HG03354 (cell line): ENCODE measurements at regions not wholly inside any gene's neighbourhood (a gene's known extent, or its start where the extent isn't known, plus 50 kb on each side); places are given as distances from the start of the nearest gene placed in this dataset.

Experiments
- ATAC-seq: cut with Tn5 transposase; IDR thresholded peaks from one replicate; pipeline ENCODE4 v1.9.1; 2021; ENCODE audit warnings: mild to moderate bottlenecking; ENCODE audit not compliant: unreplicated experiment, poor library complexity, severe bottlenecking

GRCh38 chr7:136585954-136586670 lies 282.3 kb upstream of the CHRM2 start:
- ATAC-seq: no peak

GRCh38 chr7:136566491-136566890 lies 302.0 kb upstream of the CHRM2 start:
- no peak for ATAC-seq

GRCh38 chr7:136555933-136556332 lies 312.5 kb upstream of the CHRM2 start:
- no peak for ATAC-seq

GRCh38 chr7:136551618-136552017 lies 316.8 kb upstream of the CHRM2 start:
- ATAC-seq: no peak

DNA sequence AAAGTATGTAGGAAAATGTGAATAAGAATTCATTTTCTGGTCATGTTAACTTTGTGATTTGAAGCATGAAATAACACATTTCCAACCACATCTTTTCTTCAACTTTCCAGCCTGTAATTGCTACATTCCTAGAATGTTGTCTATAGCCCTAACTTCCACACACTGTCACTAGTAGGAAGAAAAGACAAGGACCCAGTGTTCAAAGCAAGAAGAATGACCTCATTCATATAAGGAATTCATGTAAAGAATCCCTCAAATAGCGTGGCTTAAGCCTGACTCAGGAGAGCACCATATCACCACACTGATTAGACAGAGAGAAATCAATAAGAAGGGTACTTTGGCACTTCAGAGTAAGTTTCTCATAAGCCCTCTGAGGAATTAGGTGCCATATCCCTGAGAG lies 318.7 kb upstream of the CHRM2 start:
- no peak for ATAC-seq

- ATAC-seq: no peak
Observed at GRCh38 chr7:136533732-136534131, 334.7 kb upstream of the CHRM2 start.

GRCh38 chr7:136530831-136531230 lies 337.6 kb upstream of the CHRM2 start:
- ATAC-seq: no peak

DNA sequence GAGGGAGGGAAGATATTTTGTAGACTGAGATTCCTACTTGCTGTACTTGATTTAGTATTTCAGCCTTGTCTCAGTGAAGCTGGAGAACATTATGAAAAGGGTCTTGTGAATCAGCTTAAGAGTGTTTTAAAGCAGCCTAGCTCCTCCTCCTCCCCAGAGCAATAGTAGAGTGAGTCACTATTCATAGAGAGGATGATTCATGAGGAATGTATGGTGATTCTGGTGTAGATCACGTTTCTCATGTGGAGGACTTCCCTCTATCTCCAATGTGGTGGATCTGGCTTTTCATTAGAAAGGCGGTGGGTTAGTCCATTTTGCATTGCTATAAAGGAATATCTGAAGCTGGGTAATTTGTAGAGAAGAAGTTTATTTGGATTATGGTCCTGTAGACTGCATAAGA lies 340.1 kb upstream of the CHRM2 start:
- no peak for ATAC-seq

GRCh38 chr7:136527554-136527953 lies 340.9 kb upstream of the CHRM2 start:
- no peak for ATAC-seq

- no peak for ATAC-seq
Observed at GRCh38 chr7:136526408-136527105, 341.9 kb upstream of the CHRM2 start.

GRCh38 chr7:136523571-136523970 lies 344.9 kb upstream of the CHRM2 start:
- ATAC-seq: no peak

DNA sequence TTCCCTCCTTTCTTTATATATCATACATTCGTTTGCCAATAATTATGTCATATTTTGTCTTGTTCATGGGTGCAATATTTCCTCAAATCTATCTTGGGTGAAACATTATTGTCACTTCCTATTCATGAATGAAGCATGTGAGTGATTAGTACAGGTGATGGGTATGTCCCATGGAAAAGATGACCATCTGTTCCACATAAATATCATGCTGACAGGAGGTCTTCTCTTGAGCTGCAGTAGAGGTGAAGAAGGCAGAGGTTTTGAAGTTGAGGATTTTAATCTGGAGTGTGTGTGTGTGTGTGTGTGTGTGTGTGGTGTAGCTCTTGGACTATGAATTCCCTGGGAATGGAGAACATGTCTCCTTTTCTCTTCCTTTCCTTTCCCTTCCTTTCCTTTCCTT lies 350.5 kb upstream of the CHRM2 start:
- no peak for ATAC-seq

- no peak for ATAC-seq
Observed at GRCh38 chr7:136514776-136515175, 353.7 kb upstream of the CHRM2 start.

DNA sequence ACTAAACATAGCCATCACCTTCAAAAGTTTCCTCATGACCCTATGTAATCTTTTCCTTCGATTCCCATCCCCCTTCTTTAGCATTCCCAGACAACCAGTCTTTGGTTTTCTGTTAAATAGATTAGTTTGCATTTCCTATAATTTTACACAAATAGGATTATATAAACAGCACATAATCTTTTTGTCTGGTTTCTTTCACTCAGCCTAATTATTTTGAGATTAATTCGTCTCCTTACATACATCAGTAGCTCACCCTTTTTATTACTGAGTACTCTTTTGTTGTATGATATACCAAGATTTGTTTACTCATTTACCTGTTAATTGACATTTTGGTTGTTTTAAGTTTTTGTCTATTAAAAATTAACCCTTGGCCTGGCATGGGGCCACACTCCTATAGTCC lies 354.7 kb upstream of the CHRM2 start:
- no peak for ATAC-seq

GRCh38 chr7:136509466-136509865 lies 359.0 kb upstream of the CHRM2 start:
- no peak for ATAC-seq

DNA sequence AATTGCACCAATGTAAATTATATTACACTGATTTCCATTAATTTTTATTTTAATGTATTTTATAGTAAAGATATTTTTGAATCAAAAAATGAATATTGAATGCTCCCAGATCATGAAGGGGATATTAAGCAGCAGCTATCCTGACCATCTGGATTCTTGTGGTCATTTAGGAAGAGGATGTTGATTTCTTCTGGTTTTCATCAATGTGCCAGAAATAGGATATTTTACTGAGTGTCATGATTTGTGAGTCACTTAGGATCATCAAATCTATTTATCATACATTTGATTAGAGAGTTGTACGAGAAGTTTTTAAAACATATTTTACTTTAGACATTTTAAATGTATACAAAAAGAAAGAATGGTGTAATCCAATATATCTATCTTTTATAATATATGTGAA lies 366.3 kb upstream of the CHRM2 start:
- ATAC-seq: no peak

DNA sequence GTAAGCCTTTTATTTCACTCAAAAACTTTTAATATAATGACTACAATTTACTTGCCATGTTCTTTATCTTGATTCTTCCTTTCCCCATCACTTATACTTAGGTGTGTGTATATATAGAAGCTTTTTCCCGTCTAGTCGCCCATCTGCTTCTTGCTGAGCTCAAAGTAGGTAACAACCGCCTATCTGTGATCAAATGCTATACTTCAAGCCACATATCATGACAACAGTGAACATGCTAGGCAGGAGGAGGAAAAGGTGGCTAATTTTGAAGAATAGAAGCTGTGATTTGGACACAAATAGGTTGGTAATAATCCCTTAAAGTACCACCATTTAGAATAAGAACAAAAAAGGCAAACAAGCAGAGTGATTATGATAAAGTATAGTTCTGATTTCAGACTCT lies 367.3 kb upstream of the CHRM2 start:
- ATAC-seq: no peak

GRCh38 chr7:136496551-136496950 lies 371.9 kb upstream of the CHRM2 start:
- no peak for ATAC-seq

GRCh38 chr7:136495081-136495480 lies 373.4 kb upstream of the CHRM2 start:
- ATAC-seq: no peak

DNA sequence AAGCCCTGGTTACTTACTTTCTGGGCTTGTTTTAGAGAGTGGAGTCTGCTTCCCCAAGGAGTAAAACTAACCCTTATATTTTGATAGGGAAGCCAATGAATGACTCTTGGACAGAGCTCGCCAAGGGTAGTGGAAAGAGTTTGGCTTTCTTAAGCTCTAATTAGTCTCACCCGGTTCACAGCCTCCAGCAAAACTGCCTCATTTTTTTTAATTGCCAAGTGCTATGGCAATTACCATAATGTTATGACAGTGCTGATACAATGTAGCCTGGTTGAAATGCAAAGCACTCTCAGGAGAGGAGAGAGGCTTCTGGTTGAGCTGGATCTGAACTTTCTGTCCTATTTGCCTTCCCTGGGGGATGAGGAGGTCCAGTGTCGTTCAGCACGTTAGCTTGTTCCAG lies 376.1 kb upstream of the CHRM2 start:
- ATAC-seq: no peak

- ATAC-seq: no peak
Observed at GRCh38 chr7:136489808-136490207, 378.6 kb upstream of the CHRM2 start.

DNA sequence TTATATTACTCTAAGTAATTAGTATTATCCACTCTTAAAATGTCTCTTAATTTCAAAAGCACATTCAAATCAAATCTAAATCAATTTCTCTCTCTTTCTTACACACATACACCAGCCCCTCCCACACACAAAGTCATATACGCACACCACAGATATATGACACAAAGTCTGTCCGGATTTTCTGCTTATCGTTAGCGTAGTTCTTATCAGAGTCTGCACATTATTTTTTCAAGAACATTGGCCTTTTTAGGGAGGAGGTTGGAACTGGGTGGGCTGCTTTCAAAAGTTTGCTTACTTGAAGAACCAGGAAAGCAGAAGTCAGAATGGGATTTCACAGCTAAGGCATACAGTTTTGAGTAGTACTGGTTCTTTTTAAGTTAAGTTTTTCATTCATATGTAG lies 387.6 kb upstream of the CHRM2 start:
- no peak for ATAC-seq
